Glutamatergic neuron (in vitro differentiated cells): ENCODE measurements at regions not wholly inside any gene's neighbourhood (a gene's known extent, or its start where the extent isn't known, plus 50 kb on each side); places are given as distances from the start of the nearest gene placed in this dataset.
"Not testable (repeated sequence)": the region's sequence is repeated elsewhere in the genome, so short reads cannot be mapped to it uniquely, and the experiment has no call there.

Experiments
- DNase-seq: peaks from one replicate; pipeline ENCODE4 v3.0.0; 2022
- H3K27ac Mint-ChIP-seq: one replicate; pipeline ENCODE4 v1.8.0; 2020; ENCODE audit warnings: mild to moderate bottlenecking, mixed read lengths, inconsistent platforms; ENCODE audit not compliant: unreplicated experiment
- H3K27me3 Mint-ChIP-seq: one replicate; pipeline ENCODE4 v1.8.0; 2020; ENCODE audit warnings: mild to moderate bottlenecking, moderate library complexity, mixed read lengths, inconsistent platforms; ENCODE audit not compliant: unreplicated experiment
- H3K36me3 Mint-ChIP-seq: one replicate; pipeline ENCODE4 v1.8.0; 2020; ENCODE audit warnings: mild to moderate bottlenecking, mixed read lengths, inconsistent platforms; ENCODE audit not compliant: unreplicated experiment
- H3K4me1 Mint-ChIP-seq: one replicate; pipeline ENCODE4 v1.8.0; 2020; ENCODE audit warnings: mild to moderate bottlenecking, low read depth, mixed read lengths, inconsistent platforms; ENCODE audit not compliant: unreplicated experiment
- H3K4me3 Mint-ChIP-seq: one replicate; pipeline ENCODE4 v1.8.0; 2020; ENCODE audit warnings: mild to moderate bottlenecking, mixed read lengths, inconsistent platforms; ENCODE audit not compliant: unreplicated experiment
- H3K9me3 Mint-ChIP-seq: one replicate; pipeline ENCODE4 v1.8.0; 2020; ENCODE audit warnings: mild to moderate bottlenecking, moderate library complexity, mixed read lengths, inconsistent platforms; ENCODE audit not compliant: unreplicated experiment

- H3K36me3 Mint-ChIP-seq, H3K4me3 Mint-ChIP-seq, H3K4me1 Mint-ChIP-seq, H3K9me3 Mint-ChIP-seq, H3K27ac Mint-ChIP-seq, H3K27me3 Mint-ChIP-seq: not testable (repeated sequence)
- DNase-seq = peak; percentile 17
Measured at GRCh38 chr5:34179453-34180190, 136.6 kb upstream of the C1QTNF3 start.

GRCh38 chr5:34180225-34180624 lies 137.2 kb upstream of the C1QTNF3 start:
- not testable (repeated sequence) for H3K36me3 Mint-ChIP-seq, H3K4me1 Mint-ChIP-seq, H3K27me3 Mint-ChIP-seq, H3K27ac Mint-ChIP-seq, H3K4me3 Mint-ChIP-seq, H3K9me3 Mint-ChIP-seq
- peak; percentile 9 for DNase-seq

GRCh38 chr5:34180940-34181614 lies 138.1 kb upstream of the C1QTNF3 start:
- not testable (repeated sequence) for H3K36me3 Mint-ChIP-seq

GRCh38 chr5:34185005-34185404 lies 142.0 kb upstream of the C1QTNF3 start:
- H3K4me1 Mint-ChIP-seq, H3K9me3 Mint-ChIP-seq, H3K4me3 Mint-ChIP-seq, DNase-seq, H3K27ac Mint-ChIP-seq, H3K27me3 Mint-ChIP-seq: not testable (repeated sequence)
- peaks cover 15% of the 10 kb centered on the region for H3K36me3 Mint-ChIP-seq

More at GRCh38 chr5:34180940-34181614, 138.1 kb upstream of the C1QTNF3 start:
- not testable (repeated sequence) for H3K4me1 Mint-ChIP-seq, H3K27ac Mint-ChIP-seq, H3K4me3 Mint-ChIP-seq, DNase-seq, H3K27me3 Mint-ChIP-seq, H3K9me3 Mint-ChIP-seq

- DNase-seq, H3K4me3 Mint-ChIP-seq, H3K27me3 Mint-ChIP-seq, H3K27ac Mint-ChIP-seq, H3K9me3 Mint-ChIP-seq, H3K4me1 Mint-ChIP-seq: not testable (repeated sequence)
- H3K36me3 Mint-ChIP-seq = peaks cover 15% of the 10 kb centered on the region
Measured at GRCh38 chr5:34185572-34185971, 142.6 kb upstream of the C1QTNF3 start.

GRCh38 chr5:34186108-34186507 lies 143.1 kb upstream of the C1QTNF3 start:
- not testable (repeated sequence) for H3K9me3 Mint-ChIP-seq, H3K27me3 Mint-ChIP-seq, DNase-seq, H3K4me1 Mint-ChIP-seq, H3K27ac Mint-ChIP-seq, H3K4me3 Mint-ChIP-seq
- H3K36me3 Mint-ChIP-seq = peaks cover 18% of the 10 kb centered on the region

- H3K27me3 Mint-ChIP-seq, H3K27ac Mint-ChIP-seq, H3K4me3 Mint-ChIP-seq: not testable (repeated sequence)
- peaks cover 11% of the 10 kb centered on the region for H3K4me1 Mint-ChIP-seq
- DNase-seq = peak; percentile 17
- H3K36me3 Mint-ChIP-seq = peaks cover 20% of the 10 kb centered on the region
- H3K9me3 Mint-ChIP-seq = peaks cover 14% of the 10 kb centered on the region
Measured at GRCh38 chr5:34186865-34187264, 143.9 kb upstream of the C1QTNF3 start.

GRCh38 chr5:34187441-34187840 lies 144.4 kb upstream of the C1QTNF3 start:
- Mint-ChIP-seq H3K36me3 (peaks cover 20% of the 10 kb centered on the region), H3K27me3 (peaks cover 11% of the 10 kb centered on the region)
- H3K27ac Mint-ChIP-seq = not testable (repeated sequence)

More at GRCh38 chr5:34187441-34187840, 144.4 kb upstream of the C1QTNF3 start:
- Mint-ChIP-seq H3K4me1 (peaks cover 15% of the 10 kb centered on the region), H3K9me3 (peaks cover 16% of the 10 kb centered on the region)
- H3K4me3 Mint-ChIP-seq, DNase-seq: not testable (repeated sequence)
